GM12878 (cell line): ENCODE measurements at regions not wholly inside any gene's neighbourhood (a gene's known extent, or its start where the extent isn't known, plus 50 kb on each side); places are given as distances from the start of the nearest gene placed in this dataset.

Source experiments
- ATAC-seq: fragments of 200-7000 bp; cut with Tn5 transposase; 3 replicates; pipeline ENCODE4 v1.9.1; 2020; ENCODE audit warnings: mild to moderate bottlenecking, moderate library complexity
- BruUV-seq: library from RNA; stranded (reverse); fragments of 400-500 nt; replicated peaks from 2 replicates; lab custom pipeline; 2021; lab: Mats Ljungman, UMichigan
- CTCF ChIA-PET: fragments of 300-600 bp; sonication (Branson Sonifier 250); formaldehyde crosslinking; extraction: SDS; loops from one replicate; lab custom pipeline; 2021; ENCODE audit warnings: inconsistent platforms; lab: Yijun Ruan, JAX
- POLR2A ChIA-PET: fragments of 350-600 bp; formaldehyde crosslinking; extraction: SDS; loops from one replicate; lab custom pipeline; 2021; ENCODE audit warnings: inconsistent platforms; lab: Charles Lee
- RAD21 ChIA-PET: fragments of 300-600 bp; sonication (Branson Sonifier 250); formaldehyde crosslinking; loops from one replicate; lab custom pipeline; 2023; ENCODE audit warnings: antibody characterized with exemption; ENCODE audit not compliant: unreplicated experiment; lab: Charles Lee
- SMC1A ChIA-PET: fragments of 300-600 bp; sonication (Branson Sonifier 250); formaldehyde crosslinking; loops from one replicate; lab custom pipeline; 2023; ENCODE audit not compliant: unreplicated experiment, uncharacterized antibody; lab: Charles Lee
- DNase-seq: peaks from one replicate; pipeline ENCODE4 v3.0.0-alpha.2; 2011; ENCODE audit warnings: low read depth, low spot score
- FAIRE-seq: peaks from 3 replicates; lab custom pipeline; 2011; peaks lifted over from hg19 to GRCh38; lab: Jason Lieb, UNC
- H2AFZ ChIP-seq: 2 replicates; pipeline ENCODE4 v1.6.0; 2011; ENCODE audit warnings: low read depth, low read length, control low read depth; ENCODE audit not compliant: control insufficient read depth
- H3K27ac ChIP-seq: 2 replicates; pipeline ENCODE4 v1.5.1; 2011; ENCODE audit warnings: control low read depth; ENCODE audit not compliant: control insufficient read depth, insufficient read depth
- H3K27me3 ChIP-seq, 2 experiments: replicated peaks in 1 of 2; 2 replicates each; pipeline versions ENCODE4 v1.6.0 to v1.6.1; 2011; ENCODE audit warnings: low read length in 1 of 2; ENCODE audit not compliant: control insufficient read depth in 2 of 2, insufficient read depth in 2 of 2
- H3K36me3 ChIP-seq, 2 experiments: 2 replicates each; pipeline ENCODE4 v1.5.1; 2011; ENCODE audit warnings: low read length in 1 of 2; ENCODE audit not compliant: control insufficient read depth in 2 of 2, insufficient read depth in 2 of 2
- H3K4me1 ChIP-seq: 2 replicates; pipeline ENCODE4 v1.6.1; 2011; ENCODE audit warnings: mild to moderate bottlenecking, low read length, moderate library complexity, mixed read lengths; ENCODE audit not compliant: control insufficient read depth, insufficient read depth
- H3K4me2 ChIP-seq: 2 replicates; pipeline ENCODE4 v1.6.0; 2011; ENCODE audit warnings: control low read depth; ENCODE audit not compliant: control insufficient read depth, insufficient read depth
- H3K4me3 ChIP-seq: fragments of 200-600 bp; sonication (generic); 2 replicates; pipeline ENCODE4 v1.5.1; 2016
- H3K79me2 ChIP-seq: 2 replicates; pipeline ENCODE4 v1.6.0; 2011; ENCODE audit warnings: low read length; ENCODE audit not compliant: control insufficient read depth, insufficient read depth
- H3K9ac ChIP-seq: 2 replicates; pipeline ENCODE4 v1.8.0; 2011; ENCODE audit warnings: low read length, control low read depth, mixed read lengths; ENCODE audit not compliant: control insufficient read depth, insufficient read depth
- H3K9me3 ChIP-seq: replicated peaks from 3 replicates; pipeline ENCODE4 v1.5.1; 2011; ENCODE audit warnings: mild to moderate bottlenecking, low read length; ENCODE audit not compliant: control insufficient read depth, insufficient read depth
- H4K20me1 ChIP-seq: 2 replicates; pipeline ENCODE4 v1.6.0; 2011; ENCODE audit not compliant: control insufficient read depth, insufficient read depth
- CEBPZ ChIP-seq: fragments of 150-350 bp; IDR thresholded peaks from 2 replicates; pipeline ENCODE4 v1.6.1; 2016; ENCODE audit warnings: low read depth, low read length
- RAD21 ChIP-seq: IDR thresholded peaks from 2 replicates; pipeline ENCODE4 v1.6.1; 2011; ENCODE audit warnings: mild to moderate bottlenecking, low read depth, low read length, moderate library complexity; ENCODE audit not compliant: insufficient read depth
- STAT1 ChIP-seq: fragments of 450-650 bp; conservative IDR thresholded peaks from 2 replicates; pipeline ENCODE4 v1.6.1; 2014; ENCODE audit warnings: antibody characterized with exemption, mild to moderate bottlenecking
- WRNIP1 ChIP-seq: IDR thresholded peaks from 2 replicates; pipeline ENCODE4 v1.6.1; 2011; ENCODE audit warnings: low read depth, low read length, improper control_type of control experiment, borderline replicate concordance
- YY1 ChIP-seq: IDR thresholded peaks from 2 replicates; pipeline ENCODE4 v1.6.1; 2011; ENCODE audit warnings: low read depth, mild to moderate bottlenecking, low read length
- ZNF207 ChIP-seq: fragments of 450-650 bp; IDR thresholded peaks from 2 replicates; pipeline ENCODE4 v1.6.1; 2014; ENCODE audit warnings: antibody characterized with exemption, mild to moderate bottlenecking, borderline replicate concordance
- ZNF217 ChIP-seq: fragments of 450-650 bp; IDR thresholded peaks from 2 replicates; pipeline ENCODE4 v1.6.1; 2017; ENCODE audit warnings: antibody characterized with exemption, mild to moderate bottlenecking
- ZNF24 ChIP-seq: fragments of 450-650 bp; IDR thresholded peaks from 2 replicates; pipeline ENCODE4 v1.6.1; 2017; ENCODE audit warnings: antibody characterized with exemption, mild to moderate bottlenecking
- WGBS: methylation state at CpG from one replicate; pipeline ENCODE4 v1.1.6; 2016; ENCODE audit warnings: low lambda C conversion rate; ENCODE audit not compliant: insufficient replicate concordance, insufficient coverage; ENCODE audit errors: missing lambda C conversion rate; 5-methylcytosine and 5-hydroxymethylcytosine counted together
- in situ Hi-C: fragments of 300-500 bp; cut with MboI; formaldehyde crosslinking; loops from 9 replicates; pipeline ENCODE4 v1.14.3; 2018; ENCODE audit warnings: mixed read lengths
- intact Hi-C: fragments of 100-400 bp; cut with micrococcal nuclease; formaldehyde crosslinking; loops from one replicate; pipeline ENCODE4 v1.14.2; 2022; ENCODE audit not compliant: unreplicated experiment
- TF ChIP-seq, protein P1 (sequence below): fragments of 450-650 bp; IDR thresholded peaks from 2 replicates; pipeline ENCODE4 v1.6.1; 2017; ENCODE audit warnings: borderline replicate concordance

DNA sequence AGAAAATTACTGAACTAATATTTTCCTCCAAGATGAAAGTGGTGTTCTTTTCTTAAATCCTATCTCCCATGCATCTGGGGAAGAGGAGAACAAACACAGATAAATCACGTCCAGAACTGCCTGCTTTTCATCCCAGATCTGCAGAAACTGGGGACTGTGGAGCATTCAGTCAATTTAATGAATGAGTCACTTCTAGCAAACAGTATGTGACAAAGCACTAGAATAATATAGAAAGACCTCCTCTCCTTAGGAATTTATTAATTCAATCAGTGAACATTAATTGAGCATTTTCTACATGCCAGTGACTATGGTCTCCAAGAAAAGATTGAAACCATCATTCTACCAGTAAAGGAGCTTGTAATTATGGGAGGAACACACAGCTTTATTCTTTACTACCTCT is 693.4 kb upstream of the ID2 start (continued):
- TF ChIP-seq CEBPZ: no peak
- no peak for TF ChIP-seq ZNF217

GRCh38 chr2:7989823-7990222 is 692.0 kb upstream of the ID2 start:
- SMC1A ChIA-PET: interaction anchor here (1.2 to 1.7 kb wide), 3 partner anchors 14 to 237 kb away, joined by 3 to 4 read pairs (median 4); no protein-coding TSS in a partner anchor
- in situ Hi-C loops: no loop called here
- Histone ChIP-seq H2AFZ (no peak overlapping the region), H3K79me2 (no peaks in the 10 kb centered on the region), H3K9ac (no peak overlapping the region), H3K27ac (no peak overlapping the region), H3K4me1 (peaks cover 5% of the 10 kb centered on the region), H3K36me3 (no peaks in the 10 kb centered on the region), H3K4me2 (no peak overlapping the region), H3K27me3 (no peaks in the 10 kb centered on the region), H4K20me1 (no peaks in the 10 kb centered on the region; the same call in 1 of the 2 replicates), H3K4me3 (no peak overlapping the region), H3K9me3 (no peaks in the 10 kb centered on the region; the same call in 1 of the 3 replicates)
- RAD21 ChIA-PET: no interaction called here
- intact Hi-C loops: no loop called here
- FAIRE-seq (no peak), ATAC-seq (no peak), DNase-seq (no peak)
- TF ChIP-seq, protein P1, sequence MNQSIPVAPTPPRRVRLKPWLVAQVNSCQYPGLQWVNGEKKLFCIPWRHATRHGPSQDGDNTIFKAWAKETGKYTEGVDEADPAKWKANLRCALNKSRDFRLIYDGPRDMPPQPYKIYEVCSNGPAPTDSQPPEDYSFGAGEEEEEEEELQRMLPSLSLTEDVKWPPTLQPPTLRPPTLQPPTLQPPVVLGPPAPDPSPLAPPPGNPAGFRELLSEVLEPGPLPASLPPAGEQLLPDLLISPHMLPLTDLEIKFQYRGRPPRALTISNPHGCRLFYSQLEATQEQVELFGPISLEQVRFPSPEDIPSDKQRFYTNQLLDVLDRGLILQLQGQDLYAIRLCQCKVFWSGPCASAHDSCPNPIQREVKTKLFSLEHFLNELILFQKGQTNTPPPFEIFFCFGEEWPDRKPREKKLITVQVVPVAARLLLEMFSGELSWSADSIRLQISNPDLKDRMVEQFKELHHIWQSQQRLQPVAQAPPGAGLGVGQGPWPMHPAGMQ: no peak
- no peak for TF ChIP-seq ZNF24
- no peak for TF ChIP-seq RAD21
- no peak for TF ChIP-seq WRNIP1
- TF ChIP-seq STAT1: no peak
- TF ChIP-seq YY1: no peak
- TF ChIP-seq ZNF207: no peak
- CTCF ChIA-PET: interaction anchor here (0.9 to 1.5 kb wide), 2 partner anchors 14 to 137 kb away, joined by 3 to 4 read pairs; no protein-coding TSS in a partner anchor
- POLR2A ChIA-PET: interaction anchor here (1.0 kb wide), 1 partner anchor 9 kb away, joined by 3 read pairs; no protein-coding TSS in a partner anchor
- BruUV-seq: no TSS peak
- 56% methylated on average over 5 of the region's 5 CpGs for WGBS
